G401.6 (cell line): ENCODE measurements at regions not wholly inside any gene's neighbourhood (a gene's known extent, or its start where the extent isn't known, plus 50 kb on each side); places are given as distances from the start of the nearest gene placed in this dataset.

Source experiments
- FAIRE-seq: peaks from 2 replicates; lab custom pipeline; 2012; peaks lifted over from hg19 to GRCh38; lab: Jason Lieb, UNC

DNA sequence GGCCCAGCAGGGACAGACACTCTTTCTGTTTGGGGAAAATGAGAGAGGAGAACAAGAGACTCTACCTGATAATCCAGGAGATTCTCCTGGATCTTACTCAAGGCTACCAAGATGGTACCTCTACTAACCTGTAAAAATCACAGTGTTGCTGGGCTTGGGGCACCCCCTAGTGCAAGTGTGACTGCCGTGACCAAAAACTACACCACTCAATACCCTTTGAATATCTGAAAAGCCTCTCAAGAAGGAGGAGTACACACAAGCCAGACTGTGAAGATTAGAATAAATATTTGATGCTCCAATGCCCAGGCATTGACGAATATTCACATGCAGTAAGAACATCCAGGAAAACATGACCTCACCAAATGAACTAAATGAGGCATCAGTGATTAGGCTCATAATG, 965.4 kb downstream of the LRFN5 start:
- no peak for FAIRE-seq

DNA sequence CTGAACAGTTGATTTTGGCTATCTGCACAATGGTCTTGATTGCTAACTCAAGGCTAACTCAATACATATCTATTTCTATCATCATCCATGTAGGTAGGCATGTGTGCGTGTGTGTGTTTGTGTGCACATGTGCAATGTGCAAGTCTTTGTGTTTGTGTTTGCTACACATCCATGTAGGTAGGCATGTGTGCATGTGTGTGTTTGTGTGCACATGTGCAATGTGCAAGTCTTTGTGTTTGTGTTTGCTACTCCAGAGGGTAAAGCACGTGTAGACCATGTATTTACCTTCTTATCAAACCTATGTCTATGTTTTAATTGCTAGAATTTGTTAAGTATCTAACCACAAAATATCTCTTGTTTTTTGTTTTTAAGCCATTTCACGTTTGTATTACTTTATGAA, 962.6 kb downstream of the LRFN5 start:
- FAIRE-seq: no peak

GRCh38 chr14:42565556-42565955, 958.9 kb downstream of the LRFN5 start:
- no peak for FAIRE-seq

- FAIRE-seq: no peak
Measured at GRCh38 chr14:42563313-42563712, 956.6 kb downstream of the LRFN5 start.

DNA sequence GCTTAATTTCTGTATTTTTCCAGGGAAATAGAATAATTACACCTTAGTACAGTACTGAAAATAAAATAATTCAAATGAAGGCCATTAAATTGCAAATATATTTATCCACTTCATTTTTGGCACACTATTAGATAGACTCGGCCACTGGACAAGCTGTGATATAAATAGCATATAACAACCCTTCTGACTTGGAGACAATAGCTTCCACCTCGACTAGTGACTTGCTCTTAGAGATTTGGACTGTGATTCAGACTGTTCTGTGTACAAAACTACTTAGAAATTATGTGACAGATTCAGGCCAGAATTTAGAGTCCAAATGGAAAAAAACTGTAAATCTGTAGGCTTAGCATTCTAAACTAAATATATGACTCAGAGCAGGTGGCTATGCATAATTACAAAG, 949.9 kb downstream of the LRFN5 start:
- no peak for FAIRE-seq

GRCh38 chr14:42555365-42555764, 948.7 kb downstream of the LRFN5 start:
- FAIRE-seq: no peak

DNA sequence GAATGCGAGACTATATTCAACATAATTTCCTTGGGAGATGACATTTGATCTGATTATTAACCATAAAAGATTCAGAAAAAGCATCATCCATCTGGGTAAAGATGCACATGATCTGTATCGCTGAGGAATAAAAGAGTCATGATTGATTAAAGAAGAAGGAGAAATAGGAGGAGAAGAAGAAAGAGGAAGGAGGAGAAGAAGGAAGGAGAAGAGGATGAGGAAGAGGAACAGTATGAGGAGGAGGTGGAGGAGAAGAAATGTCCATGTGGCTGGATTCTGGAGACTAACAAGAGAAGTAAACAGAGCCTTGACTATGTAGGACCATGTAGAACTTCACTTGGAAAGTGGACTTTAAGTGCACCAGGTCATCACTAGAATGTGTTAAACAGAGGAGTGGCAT, 947.4 kb downstream of the LRFN5 start:
- no peak for FAIRE-seq

DNA sequence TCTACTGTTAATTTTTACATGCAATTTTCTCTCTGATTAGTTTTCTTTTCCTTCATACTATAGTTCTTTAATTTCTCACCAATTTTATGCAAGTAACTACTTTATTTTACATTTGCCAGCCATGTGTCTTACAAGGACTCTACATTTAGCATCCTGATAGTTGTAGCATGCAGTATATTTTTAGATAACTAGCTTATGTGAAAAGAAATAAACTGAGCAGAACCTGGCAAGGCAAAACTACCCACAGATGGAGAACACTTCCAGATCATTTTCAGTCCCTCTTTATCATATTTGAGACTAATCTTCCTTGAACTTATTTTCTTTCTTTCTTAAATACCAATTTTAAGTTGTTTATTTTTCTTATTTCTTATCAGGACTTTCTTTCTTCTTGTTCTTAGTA, 943.6 kb downstream of the LRFN5 start:
- FAIRE-seq: no peak

GRCh38 chr14:42548349-42548748, 941.7 kb downstream of the LRFN5 start:
- FAIRE-seq: no peak

- FAIRE-seq: no peak
Measured at GRCh38 chr14:42545636-42546035, 939.0 kb downstream of the LRFN5 start.

DNA sequence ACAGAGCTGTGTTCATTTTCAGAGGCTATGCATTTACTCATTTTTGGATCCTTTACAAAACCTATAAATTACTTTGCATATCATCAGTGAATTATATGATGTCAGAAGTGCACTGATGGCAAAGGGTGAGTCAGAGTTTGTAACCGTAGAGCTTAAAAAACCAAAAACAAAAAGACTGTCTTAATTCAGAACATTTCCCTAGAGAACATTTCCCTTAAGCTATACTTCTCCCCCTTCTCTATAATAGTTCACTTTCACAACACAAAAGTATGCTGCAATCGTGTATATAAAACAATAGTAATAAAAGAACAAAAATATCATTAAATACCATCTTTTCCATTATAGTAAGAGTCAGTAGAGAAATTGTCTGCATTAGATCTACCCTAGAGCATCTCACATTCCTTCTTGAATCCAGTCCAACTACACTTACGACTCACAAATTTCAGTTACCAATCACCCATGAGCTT, 934.9 kb downstream of the LRFN5 start:
- FAIRE-seq: no peak

DNA sequence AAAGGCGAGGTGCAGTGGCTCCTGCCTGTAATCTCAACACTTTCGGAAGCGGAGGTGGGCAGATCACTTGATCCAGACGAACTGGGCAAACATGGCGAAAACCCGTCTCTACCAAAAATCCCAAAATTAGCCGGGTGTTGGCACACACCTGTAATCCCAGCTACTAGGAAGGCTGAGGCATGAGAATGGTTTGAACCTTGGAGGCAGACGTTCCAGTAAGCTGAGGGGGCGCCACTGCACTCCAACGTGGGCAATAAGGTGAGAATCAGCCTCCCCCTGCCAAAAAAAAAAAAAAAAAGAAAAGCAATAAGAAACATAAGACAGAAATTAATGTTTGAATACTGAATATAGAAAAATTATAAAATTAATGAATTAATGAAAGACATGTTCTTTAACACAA, 928.7 kb downstream of the LRFN5 start:
- no peak for FAIRE-seq

DNA sequence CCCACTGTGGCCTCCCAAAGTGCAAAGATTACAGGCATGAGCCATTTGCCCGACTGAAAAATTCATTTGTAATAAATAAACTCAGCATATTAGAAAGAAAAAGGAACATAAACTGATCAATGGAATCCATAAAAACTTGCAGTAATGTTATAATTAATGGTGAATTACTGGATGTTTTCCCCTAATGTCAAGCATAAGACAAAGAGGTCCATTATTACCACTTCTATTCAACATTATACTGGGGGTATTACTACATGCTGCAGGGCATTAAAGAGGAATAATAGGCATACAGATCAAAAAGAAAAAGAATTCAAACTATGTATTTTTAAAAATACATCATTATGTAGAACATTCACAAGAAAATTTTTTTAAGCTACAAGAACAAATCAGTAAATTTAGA, 926.8 kb downstream of the LRFN5 start:
- no peak for FAIRE-seq

DNA sequence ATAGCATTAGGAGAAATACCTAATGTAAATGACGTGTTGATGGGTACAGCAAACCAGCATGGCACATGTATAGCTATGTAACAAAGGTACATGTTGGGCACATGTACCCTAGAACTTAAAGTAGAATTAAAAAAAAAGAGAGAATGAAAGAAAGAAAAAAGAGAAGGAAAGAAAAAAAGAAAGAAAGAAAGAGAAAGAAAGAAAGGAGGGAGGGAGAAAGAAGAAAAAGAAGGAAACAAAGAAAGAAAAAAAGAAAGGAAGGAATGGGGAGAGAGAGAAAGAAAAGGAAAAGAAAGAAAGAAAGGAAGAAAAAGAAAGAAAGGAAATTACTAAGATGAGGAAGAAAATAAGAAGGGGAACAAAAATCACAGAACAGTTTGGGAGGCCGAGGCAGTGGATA, 925.5 kb downstream of the LRFN5 start:
- FAIRE-seq: no peak

GRCh38 chr14:42527141-42527540, 920.5 kb downstream of the LRFN5 start:
- FAIRE-seq: no peak

DNA sequence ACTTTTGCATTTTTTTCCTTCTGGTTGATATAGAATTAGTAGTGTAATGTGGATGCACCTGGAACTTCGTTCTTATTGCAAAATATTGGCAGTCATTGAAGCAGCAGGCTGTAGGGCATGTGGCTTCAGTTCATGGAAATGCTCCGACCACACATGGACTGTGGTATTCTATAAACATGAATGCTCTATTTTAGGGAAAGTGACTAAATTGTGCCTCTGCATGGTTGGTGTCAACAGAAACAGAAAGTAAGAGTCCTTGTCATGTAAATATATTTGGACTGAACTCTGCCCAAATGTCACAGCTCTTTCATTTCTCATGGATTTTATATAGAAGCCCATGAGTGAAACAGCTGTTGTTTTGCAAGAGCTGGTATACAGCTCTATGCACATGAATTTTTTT, 917.0 kb downstream of the LRFN5 start:
- no peak for FAIRE-seq

DNA sequence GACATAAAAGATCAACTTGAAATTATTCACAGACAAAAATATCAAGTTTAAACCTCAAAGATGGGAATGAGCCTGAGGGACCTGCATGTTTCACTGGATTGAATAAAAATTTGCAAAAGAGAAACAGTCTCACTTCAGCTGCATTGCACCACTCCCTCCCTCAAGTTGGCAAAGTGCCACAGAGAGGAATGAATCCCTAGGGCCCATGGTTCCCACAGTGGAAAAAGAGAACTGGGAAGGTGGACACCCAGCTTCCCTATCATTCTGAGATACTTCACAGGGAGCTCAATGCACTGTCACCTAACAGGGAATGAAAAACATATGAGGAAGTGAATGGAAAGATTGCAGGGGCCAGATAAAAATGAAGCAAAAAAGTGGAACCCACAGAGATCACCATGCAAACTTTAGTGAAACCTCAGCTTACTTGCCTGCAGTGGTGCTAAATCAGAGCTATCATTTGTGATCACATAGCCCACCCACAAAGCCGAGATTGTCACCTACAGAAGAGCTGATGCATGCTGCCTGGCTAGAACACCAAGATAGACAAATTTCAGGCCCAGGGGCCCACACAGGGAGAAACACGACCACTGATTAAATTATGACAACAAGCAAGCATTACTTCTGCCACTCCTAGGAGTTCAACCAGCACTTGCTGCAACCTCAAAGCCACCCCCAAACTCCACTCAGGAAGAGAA, 911.3 kb downstream of the LRFN5 start:
- no peak for FAIRE-seq

DNA sequence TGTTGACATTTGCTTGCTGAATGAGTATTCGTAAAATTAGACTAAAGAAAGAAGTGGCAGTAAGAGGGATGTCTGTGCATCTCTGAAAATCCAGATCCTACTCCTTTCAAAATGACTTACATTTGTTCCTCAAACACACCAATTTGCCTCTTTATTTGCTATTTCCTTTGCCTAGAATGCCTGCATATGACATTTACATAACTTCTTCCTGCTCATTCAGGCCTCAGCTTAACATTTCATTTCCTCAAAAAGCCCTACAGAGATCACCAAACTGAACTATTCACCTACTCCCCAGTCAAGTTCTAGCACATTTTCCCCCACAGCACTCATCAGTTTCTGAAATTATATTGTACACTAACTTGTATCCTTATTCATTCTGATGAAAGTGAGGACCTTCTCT, 907.2 kb downstream of the LRFN5 start:
- no peak for FAIRE-seq

GRCh38 chr14:42510071-42510470, 903.4 kb downstream of the LRFN5 start:
- FAIRE-seq: no peak

GRCh38 chr14:42508209-42508946, 901.7 kb downstream of the LRFN5 start:
- FAIRE-seq: no peak

DNA sequence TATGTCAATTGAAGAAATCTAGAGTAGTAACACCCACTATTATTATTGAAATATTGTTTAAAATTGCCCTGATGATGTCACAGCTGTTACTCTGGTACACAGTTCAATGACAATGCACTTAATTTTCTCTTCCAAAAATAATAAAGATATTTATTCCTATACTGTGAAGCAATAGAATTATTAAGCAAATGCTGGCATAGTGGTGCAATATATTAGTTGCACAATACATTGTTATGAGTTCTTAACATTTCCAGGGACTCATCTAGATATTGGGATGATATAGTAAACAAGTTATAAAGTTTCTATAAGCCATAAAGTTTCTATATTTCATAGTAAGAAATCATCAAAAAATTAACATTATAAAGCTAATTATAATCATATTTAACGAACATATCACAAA, 897.8 kb downstream of the LRFN5 start:
- FAIRE-seq: no peak

GRCh38 chr14:42499137-42499536, 892.5 kb downstream of the LRFN5 start:
- no peak for FAIRE-seq

DNA sequence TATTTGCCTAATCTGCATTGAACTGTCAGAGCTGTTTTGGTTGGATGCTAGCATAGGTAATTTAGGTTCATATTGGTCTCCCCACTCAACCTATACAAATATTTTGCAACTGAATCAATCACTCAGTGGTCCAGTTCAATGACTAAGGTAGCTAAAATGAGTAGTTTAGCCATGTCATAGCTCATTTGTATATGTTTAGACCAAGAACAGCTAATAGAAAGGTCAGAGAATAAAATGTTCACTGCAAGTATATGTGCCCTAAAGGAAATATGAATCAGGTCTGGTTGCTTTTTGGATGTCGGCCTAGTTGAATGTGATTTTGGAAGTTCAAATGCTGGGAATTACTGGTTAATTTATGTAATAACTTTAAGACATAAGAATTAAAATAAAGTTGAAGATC, 883.9 kb downstream of the LRFN5 start:
- no peak for FAIRE-seq

DNA sequence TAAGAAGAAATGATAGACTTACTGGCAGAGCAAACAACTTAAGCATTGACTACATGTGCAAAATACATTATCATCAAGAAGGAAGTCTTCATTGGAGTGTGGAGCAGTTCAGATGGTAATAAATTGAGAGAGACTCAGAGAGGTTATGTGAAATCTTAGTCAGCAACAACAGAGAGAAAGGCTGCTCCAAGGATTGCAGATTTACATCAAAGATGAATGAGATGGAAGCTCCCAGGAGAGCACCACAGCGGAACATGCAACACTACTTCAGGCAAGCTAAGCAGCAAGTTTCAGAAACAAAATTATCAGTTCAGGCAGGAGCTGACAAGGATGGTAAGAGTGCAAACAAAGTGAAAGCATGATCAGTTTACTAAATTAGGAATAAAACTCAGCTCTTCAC, 882.3 kb downstream of the LRFN5 start:
- FAIRE-seq: no peak
